ENCODE measurements at regions not wholly inside any gene's neighbourhood (a gene's known extent, or its start where the extent isn't known, plus 50 kb on each side); places are given as distances from the start of the nearest gene placed in this dataset.

- no peaks in the 10 kb centered on the region for H3K4me1 ChIP-seq (ENCODE audit: control insufficient read depth in 1 of 2, low read depth in 2 of 2)
- H3K27me3 ChIP-seq (replicated peaks; ENCODE audit: insufficient read depth): no peaks in the 10 kb centered on the region
- no peaks in the 10 kb centered on the region for H3K9me3 ChIP-seq
- DNase-seq (ENCODE audit: low spot score): no peak
- no peaks in the 10 kb centered on the region for H3K36me3 ChIP-seq
- TF ChIP-seq, protein P1, sequence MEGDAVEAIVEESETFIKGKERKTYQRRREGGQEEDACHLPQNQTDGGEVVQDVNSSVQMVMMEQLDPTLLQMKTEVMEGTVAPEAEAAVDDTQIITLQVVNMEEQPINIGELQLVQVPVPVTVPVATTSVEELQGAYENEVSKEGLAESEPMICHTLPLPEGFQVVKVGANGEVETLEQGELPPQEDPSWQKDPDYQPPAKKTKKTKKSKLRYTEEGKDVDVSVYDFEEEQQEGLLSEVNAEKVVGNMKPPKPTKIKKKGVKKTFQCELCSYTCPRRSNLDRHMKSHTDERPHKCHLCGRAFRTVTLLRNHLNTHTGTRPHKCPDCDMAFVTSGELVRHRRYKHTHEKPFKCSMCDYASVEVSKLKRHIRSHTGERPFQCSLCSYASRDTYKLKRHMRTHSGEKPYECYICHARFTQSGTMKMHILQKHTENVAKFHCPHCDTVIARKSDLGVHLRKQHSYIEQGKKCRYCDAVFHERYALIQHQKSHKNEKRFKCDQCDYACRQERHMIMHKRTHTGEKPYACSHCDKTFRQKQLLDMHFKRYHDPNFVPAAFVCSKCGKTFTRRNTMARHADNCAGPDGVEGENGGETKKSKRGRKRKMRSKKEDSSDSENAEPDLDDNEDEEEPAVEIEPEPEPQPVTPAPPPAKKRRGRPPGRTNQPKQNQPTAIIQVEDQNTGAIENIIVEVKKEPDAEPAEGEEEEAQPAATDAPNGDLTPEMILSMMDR (IDR thresholded peaks at IDR 0.05): no peak
- H3K4me3 ChIP-seq: no peak overlapping the region
- ATAC-seq (ENCODE audit: insufficient number of reproducible peaks, low FRiP score, low read depth): no peak
- H3K27ac ChIP-seq: no peak overlapping the region
Observed at GRCh38 chr4:20176881-20177280, 74.8 kb upstream of the SLIT2 start.

DNA sequence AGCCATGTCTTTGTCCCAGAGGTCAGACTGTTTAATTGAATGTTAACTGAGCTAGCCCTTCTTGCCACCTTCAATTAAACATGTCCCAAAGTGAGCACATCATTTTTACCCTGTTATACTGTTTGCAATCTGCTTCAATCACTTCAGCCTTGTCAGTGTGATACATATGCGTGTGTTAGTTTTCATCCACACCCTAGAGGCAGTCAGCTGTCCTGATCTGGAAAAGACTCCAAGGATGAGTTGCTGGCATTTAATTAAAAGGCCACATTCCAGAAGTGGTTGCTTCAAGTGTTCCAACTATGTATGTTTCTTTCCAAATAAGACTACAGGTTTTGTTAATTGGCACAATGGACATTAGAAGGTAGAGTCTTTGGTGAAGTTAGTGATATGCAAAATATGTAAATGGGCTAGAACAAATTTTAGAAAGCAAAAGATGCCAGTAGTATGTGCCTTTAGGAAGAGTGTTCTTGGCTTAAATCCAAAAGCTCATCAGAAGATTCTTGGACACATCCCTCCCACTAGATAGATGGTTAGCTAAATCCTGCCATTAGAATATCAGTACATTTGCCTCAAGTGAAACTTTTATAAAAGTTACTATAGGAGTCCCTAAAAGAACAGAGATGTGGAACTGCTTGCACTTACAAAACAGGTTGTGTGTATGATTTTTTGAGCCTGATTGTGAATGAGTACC lies 79.5 kb upstream of the SLIT2 start:
- TF ChIP-seq, protein P1 (IDR thresholded peaks at IDR 0.05): no peak
- H3K9me3 ChIP-seq: no peaks in the 10 kb centered on the region
- no peaks in the 10 kb centered on the region for H3K36me3 ChIP-seq
- no peak overlapping the region for H3K27ac ChIP-seq
- H3K4me3 ChIP-seq: no peak overlapping the region
- no peaks in the 10 kb centered on the region for H3K4me1 ChIP-seq (ENCODE audit: control insufficient read depth in 1 of 2, low read depth in 2 of 2)
- ATAC-seq (ENCODE audit: insufficient number of reproducible peaks, low FRiP score, low read depth) (no peak), DNase-seq (ENCODE audit: low spot score) (no peak)
- no peaks in the 10 kb centered on the region for H3K27me3 ChIP-seq (replicated peaks; ENCODE audit: insufficient read depth)

GRCh38 chr4:20166544-20166943 lies 85.2 kb upstream of the SLIT2 start:
- Histone ChIP-seq H3K36me3 (no peaks in the 10 kb centered on the region), H3K9me3 (no peaks in the 10 kb centered on the region), H3K4me1 (ENCODE audit: control insufficient read depth in 1 of 2, low read depth in 2 of 2) (no peaks in the 10 kb centered on the region), H3K27ac (no peak overlapping the region), H3K4me3 (no peak overlapping the region), H3K27me3 (replicated peaks; ENCODE audit: insufficient read depth) (no peaks in the 10 kb centered on the region)
- TF ChIP-seq, protein P1 (IDR thresholded peaks at IDR 0.05): no peak
- DNase-seq (ENCODE audit: low spot score) (no peak), ATAC-seq (ENCODE audit: insufficient number of reproducible peaks, low FRiP score, low read depth) (no peak)

GRCh38 chr4:20159516-20159915 lies 92.2 kb upstream of the SLIT2 start:
- H3K4me1 ChIP-seq (ENCODE audit: control insufficient read depth in 1 of 2, low read depth in 2 of 2): no peaks in the 10 kb centered on the region
- DNase-seq (ENCODE audit: low spot score) (no peak), ATAC-seq (ENCODE audit: insufficient number of reproducible peaks, low FRiP score, low read depth) (no peak)
- no peaks in the 10 kb centered on the region for H3K9me3 ChIP-seq
- no peak overlapping the region for H3K4me3 ChIP-seq
- no peaks in the 10 kb centered on the region for H3K27me3 ChIP-seq (replicated peaks; ENCODE audit: insufficient read depth)
- H3K27ac ChIP-seq: no peak overlapping the region
- no peaks in the 10 kb centered on the region for H3K36me3 ChIP-seq
- TF ChIP-seq, protein P1 (IDR thresholded peaks at IDR 0.05): no peak

- no peak overlapping the region for H3K27ac ChIP-seq
- H3K4me3 ChIP-seq: no peak overlapping the region
- no peaks in the 10 kb centered on the region for H3K36me3 ChIP-seq
- no peaks in the 10 kb centered on the region for H3K9me3 ChIP-seq
- no peaks in the 10 kb centered on the region for H3K27me3 ChIP-seq (replicated peaks; ENCODE audit: insufficient read depth)
- DNase-seq (ENCODE audit: low spot score) (no peak), ATAC-seq (ENCODE audit: insufficient number of reproducible peaks, low FRiP score, low read depth) (no peak)
- TF ChIP-seq, protein P1 (IDR thresholded peaks at IDR 0.05): no peak
- no peaks in the 10 kb centered on the region for H3K4me1 ChIP-seq (ENCODE audit: control insufficient read depth in 1 of 2, low read depth in 2 of 2)
Observed at GRCh38 chr4:20158195-20158594, 93.5 kb upstream of the SLIT2 start.
